ENCODE measurements at regions not wholly inside any gene's neighbourhood (a gene's known extent, or its start where the extent isn't known, plus 50 kb on each side); places are given as distances from the start of the nearest gene placed in this dataset.
A peak's percentile ranks its signal among the peaks of the same experiment; 100 is the strongest.

DNA sequence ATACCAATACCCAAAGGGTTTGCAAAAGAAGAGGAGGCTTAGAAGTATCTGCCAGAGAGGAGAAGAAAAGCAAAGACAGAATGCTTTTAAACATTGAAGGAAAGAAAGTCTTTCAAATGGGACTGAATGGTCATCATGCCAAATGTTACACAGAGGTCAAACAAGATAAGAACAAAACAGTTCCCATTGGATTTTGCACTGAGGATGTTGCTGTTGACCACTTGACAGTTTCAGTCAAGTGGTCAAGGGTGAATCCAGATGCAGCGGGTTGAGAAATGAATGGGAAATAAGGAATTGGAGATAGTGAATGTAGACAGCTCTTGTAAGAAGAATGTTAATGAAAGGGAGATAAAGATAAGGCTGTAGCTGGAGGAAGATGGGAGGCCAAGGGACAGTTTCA is 64.8 kb upstream of the FGG start:
- TF ChIP-seq, protein P1, sequence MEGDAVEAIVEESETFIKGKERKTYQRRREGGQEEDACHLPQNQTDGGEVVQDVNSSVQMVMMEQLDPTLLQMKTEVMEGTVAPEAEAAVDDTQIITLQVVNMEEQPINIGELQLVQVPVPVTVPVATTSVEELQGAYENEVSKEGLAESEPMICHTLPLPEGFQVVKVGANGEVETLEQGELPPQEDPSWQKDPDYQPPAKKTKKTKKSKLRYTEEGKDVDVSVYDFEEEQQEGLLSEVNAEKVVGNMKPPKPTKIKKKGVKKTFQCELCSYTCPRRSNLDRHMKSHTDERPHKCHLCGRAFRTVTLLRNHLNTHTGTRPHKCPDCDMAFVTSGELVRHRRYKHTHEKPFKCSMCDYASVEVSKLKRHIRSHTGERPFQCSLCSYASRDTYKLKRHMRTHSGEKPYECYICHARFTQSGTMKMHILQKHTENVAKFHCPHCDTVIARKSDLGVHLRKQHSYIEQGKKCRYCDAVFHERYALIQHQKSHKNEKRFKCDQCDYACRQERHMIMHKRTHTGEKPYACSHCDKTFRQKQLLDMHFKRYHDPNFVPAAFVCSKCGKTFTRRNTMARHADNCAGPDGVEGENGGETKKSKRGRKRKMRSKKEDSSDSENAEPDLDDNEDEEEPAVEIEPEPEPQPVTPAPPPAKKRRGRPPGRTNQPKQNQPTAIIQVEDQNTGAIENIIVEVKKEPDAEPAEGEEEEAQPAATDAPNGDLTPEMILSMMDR (conservative IDR thresholded peaks at IDR 0.05), result no peak
- no peak overlapping the region for H3K27ac ChIP-seq

DNA sequence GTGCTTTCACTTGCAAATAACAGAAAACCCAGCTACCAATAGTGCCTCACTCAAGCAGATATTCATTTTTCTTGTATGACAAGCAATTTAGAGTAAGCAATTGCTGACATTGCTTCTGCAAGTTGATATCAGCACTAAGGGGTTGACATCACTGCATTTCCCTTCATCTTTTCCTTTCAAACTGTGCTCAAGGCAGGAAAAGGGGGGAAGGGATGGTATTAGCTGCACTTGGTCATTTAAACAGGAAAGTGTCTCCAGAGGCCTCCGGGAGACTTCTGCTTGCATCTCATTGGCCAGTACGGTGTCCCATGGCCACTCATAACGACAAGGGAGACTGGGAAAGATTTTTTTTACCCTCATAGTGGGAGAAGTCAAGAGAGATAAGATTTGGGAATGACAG is 65.5 kb upstream of the FGG start:
- TF ChIP-seq, protein P1 (conservative IDR thresholded peaks at IDR 0.05), result no peak
- no peak overlapping the region for H3K27ac ChIP-seq

DNA sequence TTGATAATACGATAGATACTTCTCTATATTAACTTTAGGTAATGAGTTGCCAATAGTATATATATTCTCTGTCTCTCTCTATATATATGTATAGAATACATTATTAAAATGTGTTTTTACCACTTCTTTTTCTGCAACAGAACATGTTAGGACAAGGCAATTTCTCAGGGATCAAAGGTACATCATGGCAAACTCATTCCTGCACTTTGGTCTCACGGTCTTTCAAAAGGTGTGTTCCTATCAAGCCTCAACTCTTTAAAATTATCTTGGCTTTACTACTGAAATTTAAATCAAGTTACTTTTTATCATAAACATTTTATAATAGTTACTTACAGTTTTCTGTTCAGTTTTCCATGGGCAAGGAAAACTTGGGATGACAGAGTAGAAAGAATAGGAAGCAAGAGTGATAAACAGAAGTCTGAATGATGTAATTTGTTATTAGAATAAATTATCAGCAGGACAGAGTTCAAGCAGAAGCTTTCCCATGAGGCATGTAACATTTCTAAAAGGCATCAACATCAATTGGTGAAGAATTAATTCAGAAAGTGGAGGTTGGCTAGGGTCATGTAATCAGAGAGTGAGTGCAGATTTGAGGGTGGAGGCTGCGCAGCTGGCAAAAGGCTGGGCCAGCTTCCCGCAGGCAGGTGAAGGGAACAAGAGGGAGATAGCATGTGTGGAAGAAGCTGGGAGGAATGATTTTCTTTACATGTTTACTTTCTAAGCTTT is 59.7 kb upstream of the LRAT start:
- H3K27ac ChIP-seq, result no peak overlapping the region
- TF ChIP-seq, protein P1 (conservative IDR thresholded peaks at IDR 0.05), result no peak

DNA sequence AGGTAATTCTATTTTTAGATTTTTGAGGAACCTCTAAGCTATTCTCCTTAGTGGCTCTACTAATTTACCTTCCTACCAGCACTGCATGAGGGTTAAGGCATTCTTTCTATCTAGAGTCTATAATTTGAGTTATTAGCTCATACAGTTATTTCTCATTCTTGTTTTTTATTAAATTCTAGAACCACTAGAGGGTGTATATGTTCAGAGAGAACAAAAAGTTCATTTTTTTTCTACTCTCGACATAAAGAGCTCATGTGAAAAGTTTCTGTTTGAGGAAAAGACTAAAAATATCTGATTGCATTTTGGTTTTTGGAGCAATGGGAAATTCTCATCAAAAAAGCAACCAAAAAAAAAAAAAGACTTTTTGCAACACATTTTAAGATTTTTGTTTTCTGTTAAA is 57.0 kb upstream of the LRAT start:
- H3K27ac ChIP-seq, result no peak overlapping the region
- TF ChIP-seq, protein P1 (conservative IDR thresholded peaks at IDR 0.05), result peak; percentile 67

DNA sequence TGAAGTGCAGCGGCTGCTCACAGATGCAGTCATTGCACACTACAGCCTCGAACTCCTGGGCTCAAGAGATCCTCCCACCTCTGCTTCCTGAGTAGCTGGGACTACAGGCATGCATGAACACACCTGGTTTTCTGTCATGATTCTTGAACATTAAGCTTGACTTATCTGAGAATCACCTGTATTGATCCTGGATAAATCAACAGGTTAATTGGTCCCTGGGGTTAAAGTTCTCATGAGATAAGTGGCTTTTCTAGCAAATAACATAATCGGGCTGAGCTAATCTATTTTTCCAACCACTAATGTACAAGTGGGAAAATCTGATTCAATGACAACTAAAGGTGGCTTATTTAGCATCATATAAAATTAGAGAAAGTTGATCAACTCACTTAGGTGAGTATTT is 56.0 kb upstream of the LRAT start:
- TF ChIP-seq, protein P1 (conservative IDR thresholded peaks at IDR 0.05), result no peak
- H3K27ac ChIP-seq, result no peak overlapping the region

DNA sequence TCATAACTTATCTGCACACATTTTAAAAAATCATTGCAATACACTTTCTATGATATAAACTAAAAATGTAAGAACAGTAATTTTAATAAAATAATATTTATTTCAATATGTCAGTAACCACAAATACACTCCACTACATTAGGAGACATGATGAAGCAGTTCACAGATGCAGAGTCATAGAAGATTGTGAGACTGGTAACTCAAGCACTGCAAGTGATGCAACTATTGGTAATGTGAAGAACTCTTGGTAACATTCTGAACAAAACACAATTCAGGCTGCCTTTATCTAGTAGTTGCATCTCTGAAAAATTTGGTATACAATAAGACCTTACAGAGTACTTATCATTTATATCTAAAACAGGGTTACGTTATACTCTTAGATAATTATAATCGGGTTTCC is 52.6 kb upstream of the LRAT start:
- TF ChIP-seq, protein P1 (conservative IDR thresholded peaks at IDR 0.05), result no peak
- H3K27ac ChIP-seq, result no peak overlapping the region

DNA sequence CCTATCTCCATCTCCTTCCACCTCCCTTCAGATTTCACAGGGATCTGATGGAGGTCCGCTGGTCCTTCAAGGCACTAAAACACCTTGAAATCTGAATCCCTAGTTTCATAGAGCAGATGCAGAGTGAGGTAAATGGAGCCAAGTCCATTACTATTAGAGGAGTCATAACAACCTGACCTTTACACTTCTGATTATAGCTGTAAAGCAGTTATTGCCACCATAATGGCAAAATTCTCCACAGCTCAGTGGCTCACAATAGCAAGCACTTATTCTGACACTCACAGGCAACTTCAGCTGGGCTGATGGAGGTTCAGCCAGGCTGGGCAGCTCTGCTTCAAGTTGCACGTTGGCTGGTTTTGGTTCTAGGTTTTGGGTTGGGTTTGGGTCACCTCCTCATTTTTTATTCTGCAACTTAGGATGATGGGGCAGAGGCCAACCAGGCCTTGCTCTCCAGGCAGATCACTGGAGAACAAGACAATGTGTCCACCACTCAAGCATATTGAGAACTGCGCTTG is 51.4 kb upstream of the LRAT start:
- H3K27ac ChIP-seq, result no peak overlapping the region
- TF ChIP-seq, protein P1 (conservative IDR thresholded peaks at IDR 0.05), result no peak

Data from VCaP (cell line).